Mucosa of rectum (tissue), 2 donors: ENCODE measurements at regions not wholly inside any gene's neighbourhood (a gene's known extent, or its start where the extent isn't known, plus 50 kb on each side); places are given as distances from the start of the nearest gene placed in this dataset.

Experiments used
- H3K27ac ChIP-seq, 2 donors: one replicate each; pipeline ENCODE4 v1.7.0; 2013; ENCODE audit warnings: inconsistent platforms in 2 of 2, low read depth in 2 of 2, low read length in 2 of 2
- H3K27me3 ChIP-seq, 2 donors: one replicate each; pipeline ENCODE4 v1.7.0; 2013; ENCODE audit warnings: low read length in 2 of 2; ENCODE audit not compliant: control insufficient read depth in 2 of 2, insufficient read depth in 2 of 2
- H3K36me3 ChIP-seq, 2 donors: one replicate each; pipeline ENCODE4 v1.7.0; 2013; ENCODE audit warnings: low read length in 2 of 2; ENCODE audit not compliant: control insufficient read depth in 2 of 2, insufficient read depth in 2 of 2
- H3K4me1 ChIP-seq, 2 donors: one replicate each; pipeline ENCODE4 v1.7.0; 2013; ENCODE audit warnings: low read length in 2 of 2, mild to moderate bottlenecking in 1 of 2; ENCODE audit not compliant: control insufficient read depth in 2 of 2, insufficient read depth in 2 of 2
- H3K4me3 ChIP-seq, 2 donors: one replicate each; pipeline ENCODE4 v1.7.0; 2013; ENCODE audit warnings: low read length in 2 of 2
- H3K9ac ChIP-seq, 2 donors: one replicate each; pipeline ENCODE4 v1.7.0; 2013; ENCODE audit warnings: low read length in 2 of 2, low read depth in 1 of 2, mild to moderate bottlenecking in 1 of 2
- H3K9me3 ChIP-seq, 2 donors: one replicate each; pipeline ENCODE4 v1.7.0; 2013; ENCODE audit warnings: low read length in 2 of 2; ENCODE audit not compliant: control insufficient read depth in 2 of 2
- donor health status: healthy.
- donor health status: Normal muscosa, but diverticular disease.

- no peak overlapping the region for H3K27ac ChIP-seq
- no peaks in the 10 kb centered on the region for H3K4me1 ChIP-seq
- H3K9me3 ChIP-seq, result no peaks in the 10 kb centered on the region
- no peaks in the 10 kb centered on the region for H3K36me3 ChIP-seq
- H3K4me3 ChIP-seq, result no peak overlapping the region
- no peaks in the 10 kb centered on the region for H3K27me3 ChIP-seq
- no peak overlapping the region for H3K9ac ChIP-seq
These were observed 330.2 kb upstream of the CHAC2 start for GRCh38 chr2:53437371-53437770.

GRCh38 chr2:53436882-53437281, 330.7 kb upstream of the CHAC2 start:
- H3K36me3 ChIP-seq, result no peaks in the 10 kb centered on the region
- no peak overlapping the region for H3K27ac ChIP-seq
- H3K9ac ChIP-seq, result no peak overlapping the region
- H3K4me1 ChIP-seq, result no peaks in the 10 kb centered on the region
- no peaks in the 10 kb centered on the region for H3K27me3 ChIP-seq
- no peak overlapping the region for H3K4me3 ChIP-seq
- H3K9me3 ChIP-seq, result no peaks in the 10 kb centered on the region

- H3K4me3 ChIP-seq, result no peak overlapping the region
- no peaks in the 10 kb centered on the region for H3K27me3 ChIP-seq
- no peaks in the 10 kb centered on the region for H3K36me3 ChIP-seq
- H3K4me1 ChIP-seq, result no peaks in the 10 kb centered on the region
- no peak overlapping the region for H3K27ac ChIP-seq
- no peak overlapping the region for H3K9ac ChIP-seq
- no peaks in the 10 kb centered on the region for H3K9me3 ChIP-seq
These were observed 332.0 kb upstream of the CHAC2 start for GRCh38 chr2:53435610-53436009.

- Histone ChIP-seq H3K4me1 (no peaks in the 10 kb centered on the region), H3K27ac (no peak overlapping the region), H3K27me3 (no peaks in the 10 kb centered on the region), H3K9ac (no peak overlapping the region), H3K36me3 (no peaks in the 10 kb centered on the region), H3K4me3 (no peak overlapping the region), H3K9me3 (no peaks in the 10 kb centered on the region)
These were observed 333.1 kb upstream of the CHAC2 start for GRCh38 chr2:53434466-53434865.

GRCh38 chr2:53432936-53433335, 334.7 kb upstream of the CHAC2 start:
- H3K9ac ChIP-seq, result no peak overlapping the region
- no peaks in the 10 kb centered on the region for H3K27me3 ChIP-seq
- no peak overlapping the region for H3K4me3 ChIP-seq
- H3K9me3 ChIP-seq, result no peaks in the 10 kb centered on the region
- no peaks in the 10 kb centered on the region for H3K4me1 ChIP-seq
- no peak overlapping the region for H3K27ac ChIP-seq
- H3K36me3 ChIP-seq, result no peaks in the 10 kb centered on the region

- Histone ChIP-seq H3K27me3 (no peaks in the 10 kb centered on the region), H3K4me3 (no peak overlapping the region), H3K36me3 (no peaks in the 10 kb centered on the region), H3K9ac (no peak overlapping the region), H3K4me1 (no peaks in the 10 kb centered on the region), H3K27ac (no peak overlapping the region), H3K9me3 (no peaks in the 10 kb centered on the region)
These were observed 337.7 kb upstream of the CHAC2 start for GRCh38 chr2:53429901-53430300.

GRCh38 chr2:53424902-53425301, 342.7 kb upstream of the CHAC2 start:
- Histone ChIP-seq H3K4me1 (no peaks in the 10 kb centered on the region), H3K9me3 (no peaks in the 10 kb centered on the region), H3K27me3 (no peaks in the 10 kb centered on the region), H3K4me3 (no peak overlapping the region), H3K27ac (no peak overlapping the region), H3K9ac (no peak overlapping the region), H3K36me3 (no peaks in the 10 kb centered on the region)

- Histone ChIP-seq H3K27ac (no peak overlapping the region), H3K4me1 (no peaks in the 10 kb centered on the region), H3K27me3 (no peaks in the 10 kb centered on the region), H3K9ac (no peak overlapping the region), H3K4me3 (no peak overlapping the region), H3K9me3 (no peaks in the 10 kb centered on the region), H3K36me3 (no peaks in the 10 kb centered on the region)
These were observed 344.1 kb upstream of the CHAC2 start for GRCh38 chr2:53423465-53423864.

GRCh38 chr2:53422979-53423378, 344.6 kb upstream of the CHAC2 start:
- Histone ChIP-seq H3K4me3 (no peak overlapping the region), H3K9me3 (no peaks in the 10 kb centered on the region), H3K36me3 (no peaks in the 10 kb centered on the region), H3K9ac (no peak overlapping the region), H3K27me3 (no peaks in the 10 kb centered on the region), H3K4me1 (no peaks in the 10 kb centered on the region), H3K27ac (no peak overlapping the region)

GRCh38 chr2:53417385-53417784, 350.2 kb upstream of the CHAC2 start:
- no peak overlapping the region for H3K27ac ChIP-seq
- H3K36me3 ChIP-seq, result no peaks in the 10 kb centered on the region
- no peaks in the 10 kb centered on the region for H3K27me3 ChIP-seq
- no peaks in the 10 kb centered on the region for H3K9me3 ChIP-seq
- no peak overlapping the region for H3K4me3 ChIP-seq
- no peaks in the 10 kb centered on the region for H3K4me1 ChIP-seq
- no peak overlapping the region for H3K9ac ChIP-seq

- Histone ChIP-seq H3K27me3 (no peaks in the 10 kb centered on the region), H3K4me1 (no peaks in the 10 kb centered on the region), H3K9ac (no peak overlapping the region), H3K36me3 (no peaks in the 10 kb centered on the region), H3K9me3 (no peaks in the 10 kb centered on the region), H3K4me3 (no peak overlapping the region), H3K27ac (no peak overlapping the region)
These were observed 360.1 kb upstream of the CHAC2 start for GRCh38 chr2:53407363-53408080.
